Mammary epithelial cell (primary cell): ENCODE measurements at regions not wholly inside any gene's neighbourhood (a gene's known extent, or its start where the extent isn't known, plus 50 kb on each side); places are given as distances from the start of the nearest gene placed in this dataset.

Experiments
- EZH2 ChIP-seq: IDR thresholded peaks from 2 replicates; pipeline ENCODE4 v1.6.1; 2012; ENCODE audit warnings: low read length, inconsistent platforms, borderline replicate concordance
- TF ChIP-seq, protein P1 (sequence below), 2 donors: IDR thresholded peaks in 1 of 2; conservative IDR thresholded peaks in 1 of 2; 2 replicates each; pipeline ENCODE4 v1.5.1; 2011 to 2012; ENCODE audit warnings: inconsistent platforms in 2 of 2, low read length in 2 of 2, mild to moderate bottlenecking in 2 of 2, control low read depth in 1 of 2, low read depth in 1 of 2; ENCODE audit not compliant: insufficient read depth in 1 of 2; ENCODE audit errors: extremely low read depth in 1 of 2

DNA sequence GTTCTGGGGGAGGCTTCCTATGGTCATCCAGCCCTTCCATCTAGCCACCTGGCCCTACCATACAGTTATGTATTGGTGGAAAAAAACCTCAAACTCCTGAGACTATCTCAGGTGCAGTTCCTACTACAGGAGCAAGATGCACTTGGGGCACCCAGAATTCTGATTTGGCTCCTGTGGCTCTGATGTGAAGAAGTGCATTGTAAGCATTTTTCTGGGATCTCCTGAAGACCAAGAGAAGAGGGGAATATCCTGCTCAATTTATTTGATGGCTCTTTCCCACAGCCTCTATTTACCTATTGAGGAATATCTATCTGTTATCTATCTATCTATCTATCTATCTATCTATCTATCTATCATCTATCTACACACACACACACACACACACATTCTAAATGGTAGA is 1981.5 kb downstream of the TP53TG3F start:
- TF ChIP-seq EZH2, result no peak
- TF ChIP-seq, protein P1, sequence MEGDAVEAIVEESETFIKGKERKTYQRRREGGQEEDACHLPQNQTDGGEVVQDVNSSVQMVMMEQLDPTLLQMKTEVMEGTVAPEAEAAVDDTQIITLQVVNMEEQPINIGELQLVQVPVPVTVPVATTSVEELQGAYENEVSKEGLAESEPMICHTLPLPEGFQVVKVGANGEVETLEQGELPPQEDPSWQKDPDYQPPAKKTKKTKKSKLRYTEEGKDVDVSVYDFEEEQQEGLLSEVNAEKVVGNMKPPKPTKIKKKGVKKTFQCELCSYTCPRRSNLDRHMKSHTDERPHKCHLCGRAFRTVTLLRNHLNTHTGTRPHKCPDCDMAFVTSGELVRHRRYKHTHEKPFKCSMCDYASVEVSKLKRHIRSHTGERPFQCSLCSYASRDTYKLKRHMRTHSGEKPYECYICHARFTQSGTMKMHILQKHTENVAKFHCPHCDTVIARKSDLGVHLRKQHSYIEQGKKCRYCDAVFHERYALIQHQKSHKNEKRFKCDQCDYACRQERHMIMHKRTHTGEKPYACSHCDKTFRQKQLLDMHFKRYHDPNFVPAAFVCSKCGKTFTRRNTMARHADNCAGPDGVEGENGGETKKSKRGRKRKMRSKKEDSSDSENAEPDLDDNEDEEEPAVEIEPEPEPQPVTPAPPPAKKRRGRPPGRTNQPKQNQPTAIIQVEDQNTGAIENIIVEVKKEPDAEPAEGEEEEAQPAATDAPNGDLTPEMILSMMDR (conservative IDR thresholded peaks at IDR 0.05 in 1 of 2, IDR thresholded peaks at IDR 0.05 in 1 of 2; ENCODE audit: extremely low read depth in 1 of 2, insufficient read depth in 1 of 2, low read depth in 1 of 2, low read length in 2 of 2), result no peak
